C4-2B (cell line): ENCODE measurements at regions not wholly inside any gene's neighbourhood (a gene's known extent, or its start where the extent isn't known, plus 50 kb on each side); places are given as distances from the start of the nearest gene placed in this dataset.

ENCODE experiments used
- H3K27ac ChIP-seq: fragments of 450-650 bp; 2 replicates; pipeline ENCODE4 v1.5.1; 2017
- CTCF ChIP-seq: fragments of 450-650 bp; conservative IDR thresholded peaks from 2 replicates; pipeline ENCODE4 v1.5.1; 2017; ENCODE audit warnings: mild to moderate bottlenecking
- ZFX ChIP-seq: fragments of 450-650 bp; IDR thresholded peaks from 2 replicates; pipeline ENCODE4 v1.6.1; 2017

DNA sequence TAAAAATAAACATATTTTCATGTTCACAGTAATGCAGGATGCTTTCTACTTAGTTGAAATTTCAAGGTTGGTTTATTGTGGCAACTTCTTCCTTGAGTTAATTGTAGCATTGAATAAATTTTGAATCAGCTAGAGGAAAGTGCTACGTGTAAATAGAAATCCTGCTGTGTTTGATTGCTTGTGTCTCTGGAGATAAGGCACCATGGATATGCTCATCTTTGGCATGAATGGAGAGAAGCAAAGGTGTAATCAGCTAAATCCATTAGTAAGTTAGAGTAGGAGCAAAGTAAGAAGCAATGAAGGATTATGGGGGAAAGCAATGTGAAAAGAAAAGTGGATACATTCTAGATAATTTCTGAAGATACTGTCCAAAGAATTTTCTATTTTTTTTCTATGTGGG lies 331.1 kb downstream of the PTPRC start:
- H3K27ac ChIP-seq, result no peak overlapping the region
- TF ChIP-seq ZFX (no peak), CTCF (no peak)

- no peak overlapping the region for H3K27ac ChIP-seq
- no peak for TF ChIP-seq CTCF
- no peak for TF ChIP-seq ZFX
These were observed 332.1 kb downstream of the PTPRC start for GRCh38 chr1:198970916-198971315.

GRCh38 chr1:198977909-198978308 lies 339.1 kb downstream of the PTPRC start:
- TF ChIP-seq CTCF (no peak), ZFX (no peak)
- no peak overlapping the region for H3K27ac ChIP-seq

DNA sequence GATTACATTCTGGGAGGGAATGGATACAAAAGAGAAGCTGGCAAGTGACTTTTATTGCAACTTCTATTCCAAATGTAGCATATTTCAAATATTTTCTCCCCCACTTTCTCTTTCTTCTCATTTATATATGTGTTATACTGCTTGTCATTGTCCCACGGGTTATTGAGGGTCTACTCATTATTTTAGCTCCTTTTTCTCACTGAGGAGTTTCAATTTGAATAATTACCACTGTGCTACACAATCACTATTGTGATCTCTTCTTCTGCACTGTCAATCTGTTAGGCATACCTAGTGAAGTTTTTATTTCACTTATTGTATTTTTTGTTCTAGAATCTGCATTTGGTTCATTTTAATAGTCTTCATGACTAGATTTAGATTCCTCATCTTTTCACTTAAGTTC lies 339.7 kb downstream of the PTPRC start:
- H3K27ac ChIP-seq, result no peak overlapping the region
- TF ChIP-seq CTCF, result no peak
- TF ChIP-seq ZFX, result no peak

- TF ChIP-seq CTCF, result no peak
- no peak for TF ChIP-seq ZFX
- no peak overlapping the region for H3K27ac ChIP-seq
These were observed 347.2 kb downstream of the PTPRC start for GRCh38 chr1:198986036-198986435.

DNA sequence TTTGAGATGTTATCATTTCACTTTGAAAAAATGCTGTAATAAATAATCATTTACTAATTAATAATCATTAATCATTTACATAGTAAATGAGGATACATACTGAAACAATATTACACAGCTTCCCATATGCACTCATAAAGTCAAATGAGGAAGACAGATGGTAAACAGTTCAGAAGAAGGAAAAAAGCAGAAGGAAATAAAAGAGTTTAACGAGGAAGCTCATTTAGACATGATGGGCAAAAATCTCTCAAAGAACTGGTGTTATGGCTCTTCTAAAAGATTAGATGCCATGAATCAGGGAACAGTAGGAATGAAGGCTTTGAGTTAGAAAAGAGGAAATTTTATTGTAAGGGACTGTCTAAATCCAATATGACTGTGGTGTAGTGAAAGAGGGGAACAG lies 347.6 kb downstream of the PTPRC start:
- TF ChIP-seq CTCF (no peak), ZFX (no peak)
- H3K27ac ChIP-seq, result no peak overlapping the region

GRCh38 chr1:199002661-199003060 lies 363.8 kb downstream of the PTPRC start:
- TF ChIP-seq ZFX, result no peak
- no peak overlapping the region for H3K27ac ChIP-seq

DNA sequence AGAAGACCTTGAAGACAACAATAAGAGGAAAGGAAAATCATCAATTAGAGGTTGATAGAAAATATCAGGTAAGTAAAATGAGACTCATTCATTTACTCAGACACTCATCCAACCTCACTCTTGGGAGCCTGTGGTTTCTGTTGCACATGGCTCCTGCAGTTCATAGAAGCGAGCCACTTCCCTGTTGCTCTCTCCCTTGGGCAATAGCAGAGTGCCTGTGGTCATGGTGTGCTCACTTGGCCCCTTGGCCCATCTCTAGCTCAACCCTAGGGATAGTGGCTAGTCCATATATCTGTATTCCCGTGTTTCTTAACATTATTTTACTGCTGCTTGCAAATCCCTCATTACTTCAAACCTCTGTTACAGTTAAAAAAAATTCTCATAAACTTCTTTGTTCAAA lies 368.6 kb downstream of the PTPRC start:
- TF ChIP-seq CTCF, result no peak
- no peak for TF ChIP-seq ZFX
- H3K27ac ChIP-seq, result no peak overlapping the region
